ENCODE measurements at regions not wholly inside any gene's neighbourhood (a gene's known extent, or its start where the extent isn't known, plus 50 kb on each side); places are given as distances from the start of the nearest gene placed in this dataset.

DNA sequence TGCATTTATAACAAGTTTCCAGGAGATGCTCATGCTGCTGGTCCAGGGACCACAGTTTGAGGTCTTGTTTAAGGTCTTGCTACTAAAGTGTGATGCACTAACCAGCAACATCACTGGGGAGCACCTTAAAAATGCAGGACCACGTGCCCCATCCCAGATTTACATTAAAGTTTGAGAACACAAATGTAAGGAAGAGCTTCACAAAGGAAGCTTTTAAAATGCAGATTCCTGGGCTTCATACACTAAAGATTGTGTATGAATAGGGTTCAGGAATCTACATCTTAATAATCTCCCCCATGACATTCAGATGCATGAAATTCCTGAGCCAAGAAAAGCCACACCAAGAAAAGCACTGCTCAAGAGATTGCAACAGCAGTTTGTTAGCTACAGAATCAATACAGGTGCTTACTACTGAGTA is 235.3 kb upstream of the TANK start:
- DNase-seq, result no peak

DNA sequence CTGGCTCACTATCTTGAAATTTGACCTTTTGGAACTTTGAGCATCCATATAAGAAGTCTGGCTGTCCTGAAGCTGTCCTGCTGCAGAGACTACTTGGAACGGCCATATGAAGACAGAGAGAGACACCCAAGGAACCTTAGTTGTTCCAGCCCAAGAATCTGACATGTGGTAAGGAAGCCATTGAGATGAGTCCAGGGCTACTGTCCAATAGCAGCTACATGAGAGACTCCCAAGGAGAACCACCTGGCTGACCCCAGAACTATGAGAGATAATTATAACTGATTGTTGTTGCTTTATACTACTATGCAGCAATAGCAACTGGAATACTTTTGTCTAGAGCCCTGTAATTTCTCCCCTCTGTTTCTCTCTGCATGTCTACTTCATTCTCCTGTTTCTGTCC is 234.3 kb upstream of the TANK start:
- DNase-seq, result no peak

DNA sequence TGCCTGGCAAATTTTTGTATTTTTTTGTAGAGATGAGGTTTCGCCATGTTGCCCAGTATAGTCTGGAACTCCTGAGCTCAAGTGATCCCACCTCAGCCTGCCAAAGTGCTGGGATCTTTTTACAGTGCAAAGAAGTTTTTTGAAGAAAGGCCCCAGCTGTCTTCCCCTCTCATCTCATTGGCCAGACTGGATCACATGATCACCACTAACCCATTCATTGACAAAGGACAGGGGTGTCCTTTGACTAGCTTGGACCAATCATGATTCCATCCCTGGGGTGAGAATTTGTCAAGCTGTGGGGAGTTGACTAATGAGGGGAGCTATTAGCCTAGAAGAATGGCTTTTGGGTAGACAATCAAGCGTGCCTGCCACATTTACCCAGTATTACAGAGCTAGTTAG is 232.9 kb upstream of the TANK start:
- no peak for DNase-seq

DNA sequence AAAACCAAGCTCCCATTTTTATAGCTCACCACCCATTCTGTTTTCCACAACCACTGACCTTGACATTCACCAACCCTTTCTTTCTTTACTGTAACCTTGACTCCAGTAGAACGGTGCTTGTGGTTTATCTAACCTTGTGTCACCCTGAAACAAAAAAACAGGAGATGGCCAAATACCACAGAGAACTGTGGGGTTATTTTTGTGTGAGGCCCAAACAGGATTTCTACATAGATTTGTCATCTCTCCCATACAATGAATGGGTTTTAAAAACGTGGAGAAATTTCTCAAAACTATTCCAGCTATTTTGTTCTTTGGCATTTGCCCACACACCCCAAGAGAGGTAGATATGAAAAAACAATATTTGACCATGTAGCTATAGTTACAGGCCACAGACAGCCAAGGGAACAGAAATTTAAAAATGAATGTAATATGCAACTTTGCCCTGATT is 231.3 kb upstream of the TANK start:
- no peak for DNase-seq

DNA sequence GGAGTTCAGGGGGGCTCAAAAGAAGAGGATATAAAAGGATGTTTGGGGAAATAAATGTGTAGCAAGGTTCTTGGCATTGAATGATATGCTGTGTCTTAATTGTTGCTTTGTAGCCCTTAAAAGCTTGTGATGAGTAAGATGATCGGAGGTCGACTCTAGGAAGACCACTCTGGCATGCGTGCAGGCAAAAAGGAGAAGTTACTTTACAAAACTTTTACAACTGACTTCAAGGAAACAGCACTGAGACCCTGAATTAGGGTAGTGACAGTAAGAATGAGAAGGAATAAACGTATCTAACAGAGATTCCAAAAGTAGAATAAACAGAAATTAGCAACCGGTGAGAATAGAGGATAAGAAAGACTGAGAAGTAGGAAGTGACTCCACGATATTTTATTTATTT is 228.7 kb upstream of the TANK start:
- no peak for DNase-seq

- no peak for DNase-seq
Observed at GRCh38 chr2:160932960-160933359, 227.3 kb upstream of the TANK start.

DNA sequence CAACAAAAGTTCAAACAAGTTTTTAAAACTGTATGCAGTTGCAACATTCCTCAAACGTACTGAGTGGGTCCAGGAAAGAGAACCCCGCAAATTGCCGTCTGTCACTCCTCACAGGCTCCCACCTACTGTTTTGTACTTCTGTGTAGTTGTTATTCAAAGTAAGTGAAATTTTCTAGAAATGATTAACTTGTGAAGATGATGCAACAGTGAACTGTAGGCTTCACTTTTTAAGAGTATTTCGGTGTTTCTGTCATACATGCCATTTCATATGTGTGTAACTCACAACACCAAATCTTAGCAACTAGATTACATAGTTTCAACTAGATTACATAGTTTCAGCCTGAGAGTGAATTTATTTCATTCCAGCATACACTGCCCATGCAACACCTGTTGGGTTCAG is 226.0 kb upstream of the TANK start:
- DNase-seq, result no peak

DNA sequence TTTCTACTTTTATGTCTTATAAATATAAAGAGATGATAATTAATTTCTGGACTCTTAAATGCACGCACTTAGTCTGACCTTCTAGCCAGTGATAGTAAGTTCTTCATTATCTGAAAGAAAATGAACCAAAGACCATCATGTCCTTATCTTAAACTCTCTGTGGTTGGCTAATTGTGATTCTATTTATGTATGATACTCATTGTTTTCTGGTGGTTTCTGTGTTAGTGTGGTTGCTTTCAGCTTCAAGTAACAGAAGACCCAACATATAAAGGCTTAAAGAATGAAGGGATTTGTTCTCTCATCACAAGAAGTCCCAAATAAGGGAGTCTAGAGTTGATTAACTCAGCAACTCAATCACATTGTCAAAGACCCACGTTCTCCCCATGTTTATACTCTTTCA is 225.2 kb upstream of the TANK start:
- DNase-seq, result no peak

DNA sequence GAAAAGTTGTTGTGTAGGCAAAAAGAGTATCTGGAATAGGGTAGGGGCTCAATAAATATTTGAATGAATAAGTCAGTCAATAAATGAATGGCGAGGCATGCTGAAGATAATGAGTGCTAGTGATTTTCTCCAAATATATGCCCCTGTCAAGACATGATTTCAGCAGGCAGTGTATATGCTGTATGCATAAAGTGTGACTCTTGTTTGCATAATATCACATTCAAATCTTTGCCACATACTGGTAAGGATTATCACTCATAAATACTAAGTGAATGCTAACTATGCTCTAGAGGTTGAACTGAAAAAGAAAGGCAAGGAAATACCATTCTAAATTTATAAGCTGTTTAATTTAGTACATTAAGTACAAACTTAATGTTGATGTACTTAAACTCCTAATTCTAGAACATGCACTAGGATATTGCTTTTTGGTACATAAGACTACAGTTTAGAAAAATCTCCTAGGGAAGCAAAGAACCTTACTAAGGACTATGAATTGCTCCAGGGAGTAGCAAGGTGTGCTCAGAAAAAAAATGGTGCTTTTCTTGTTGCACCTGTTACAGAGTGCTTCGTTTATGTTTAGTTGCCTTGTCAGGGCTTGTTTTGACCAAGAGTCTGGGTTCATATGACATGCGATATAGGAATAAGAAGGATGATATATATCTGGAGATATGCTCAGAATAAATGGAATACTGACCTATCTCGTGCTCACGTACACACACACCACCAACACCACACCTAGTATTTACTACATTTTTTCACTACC is 224.0 kb upstream of the TANK start:
- no peak for DNase-seq

GRCh38 chr2:160940271-160940670 is 220.0 kb upstream of the TANK start:
- DNase-seq, result no peak

DNA sequence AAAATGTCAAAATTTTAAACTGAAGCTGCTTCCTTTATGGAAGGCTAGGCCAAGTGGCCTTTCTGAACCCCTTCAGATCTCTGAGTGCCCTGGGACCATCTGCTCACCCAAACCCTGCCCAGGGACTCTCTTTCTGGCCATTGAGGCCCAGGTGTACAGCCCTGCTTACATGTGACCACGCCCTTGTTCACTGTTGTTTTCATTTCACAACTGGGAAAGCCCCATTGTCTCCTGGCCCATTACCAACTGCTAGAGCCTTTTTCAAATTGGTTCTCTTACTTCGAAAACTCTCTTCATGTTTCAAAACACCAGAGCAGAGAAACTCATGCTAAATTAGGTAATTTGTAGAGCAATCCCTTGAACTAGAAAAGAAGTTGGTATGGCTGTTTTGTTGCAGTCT is 219.5 kb upstream of the TANK start:
- no peak for DNase-seq

DNA sequence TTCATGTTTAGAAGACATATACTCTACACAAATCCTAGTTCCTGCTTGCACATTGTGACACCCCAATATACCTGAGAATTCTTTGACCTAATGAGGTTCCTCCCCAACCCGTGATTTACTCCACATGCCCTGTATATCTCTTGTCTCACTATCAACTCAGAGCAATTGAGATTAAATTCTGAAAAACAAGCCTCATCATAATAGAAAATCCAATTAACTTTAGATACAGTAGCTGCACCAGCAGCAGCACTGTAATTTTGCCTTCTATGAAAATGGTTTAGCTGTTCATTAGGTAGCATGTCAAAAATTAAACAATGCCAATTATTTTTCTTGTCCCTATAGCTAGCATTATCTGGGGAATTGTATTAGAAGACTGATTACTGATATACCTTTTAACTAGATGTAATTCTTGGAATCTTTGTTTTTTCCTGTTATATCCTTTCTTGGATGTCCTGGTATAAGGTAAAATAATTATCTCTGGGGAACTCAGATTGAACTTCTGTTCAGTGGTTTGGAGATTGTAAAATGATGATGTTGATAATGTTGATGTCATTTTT is 218.9 kb upstream of the TANK start:
- DNase-seq, result no peak

- no peak for DNase-seq
Observed at GRCh38 chr2:160942476-160943142, 217.6 kb upstream of the TANK start.

DNA sequence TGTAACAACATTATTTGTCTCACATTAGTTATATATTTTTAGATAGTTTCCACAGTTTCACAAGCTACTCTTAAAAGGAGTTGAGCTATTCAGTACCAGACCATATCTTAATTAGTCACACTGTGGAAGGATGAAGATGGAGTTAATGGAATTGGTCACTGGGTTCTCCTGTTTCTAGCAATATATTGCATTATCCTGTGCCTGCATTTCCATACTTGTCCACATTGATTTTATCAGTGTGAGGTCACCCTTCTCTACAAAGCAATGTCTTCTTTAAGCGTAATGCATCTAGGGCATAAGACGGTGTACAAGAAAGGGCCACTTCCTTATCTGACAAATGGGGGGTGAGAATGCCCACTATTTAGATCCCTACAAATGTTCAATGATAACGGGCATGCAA is 216.8 kb upstream of the TANK start:
- DNase-seq, result no peak

DNA sequence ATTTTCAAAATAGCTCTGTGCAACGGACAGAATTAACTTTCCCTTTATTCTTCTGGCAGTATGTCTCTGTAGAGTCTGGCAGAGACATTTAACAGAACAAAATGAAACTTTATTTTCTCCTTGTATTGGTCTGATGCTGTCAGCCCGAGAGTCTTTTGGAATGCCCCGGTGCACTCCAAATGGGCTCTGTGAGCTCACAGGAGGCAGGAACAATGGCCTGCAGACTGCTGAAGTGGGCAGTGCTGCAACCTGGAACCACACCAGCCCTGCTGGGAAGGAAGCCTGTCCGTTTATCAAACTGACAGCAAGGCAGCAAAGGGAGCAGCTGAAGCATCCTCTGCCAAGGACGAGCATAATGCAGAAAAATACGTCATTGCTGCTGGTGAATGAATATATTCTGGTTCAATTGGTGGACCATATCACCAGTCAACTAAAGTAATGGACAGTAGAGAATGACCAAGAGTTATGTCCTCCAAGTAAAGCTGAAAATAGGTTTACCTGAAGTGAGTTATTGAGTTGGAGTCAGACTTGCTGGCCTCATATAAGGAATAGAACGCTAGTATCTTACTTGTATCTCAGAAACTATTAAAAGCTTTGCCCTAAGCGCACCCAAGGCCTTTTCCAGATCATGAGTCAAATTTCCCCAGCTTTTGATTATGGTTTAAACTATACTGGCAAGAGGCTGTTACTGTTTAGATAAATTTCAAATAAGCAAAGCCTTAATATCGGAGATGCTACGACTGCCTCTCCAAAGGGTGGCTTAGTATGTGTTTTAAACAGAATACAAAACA is 207.6 kb upstream of the TANK start:
- no peak for DNase-seq

- DNase-seq, result no peak
Observed at GRCh38 chr2:160955578-160955977, 204.7 kb upstream of the TANK start.

DNA sequence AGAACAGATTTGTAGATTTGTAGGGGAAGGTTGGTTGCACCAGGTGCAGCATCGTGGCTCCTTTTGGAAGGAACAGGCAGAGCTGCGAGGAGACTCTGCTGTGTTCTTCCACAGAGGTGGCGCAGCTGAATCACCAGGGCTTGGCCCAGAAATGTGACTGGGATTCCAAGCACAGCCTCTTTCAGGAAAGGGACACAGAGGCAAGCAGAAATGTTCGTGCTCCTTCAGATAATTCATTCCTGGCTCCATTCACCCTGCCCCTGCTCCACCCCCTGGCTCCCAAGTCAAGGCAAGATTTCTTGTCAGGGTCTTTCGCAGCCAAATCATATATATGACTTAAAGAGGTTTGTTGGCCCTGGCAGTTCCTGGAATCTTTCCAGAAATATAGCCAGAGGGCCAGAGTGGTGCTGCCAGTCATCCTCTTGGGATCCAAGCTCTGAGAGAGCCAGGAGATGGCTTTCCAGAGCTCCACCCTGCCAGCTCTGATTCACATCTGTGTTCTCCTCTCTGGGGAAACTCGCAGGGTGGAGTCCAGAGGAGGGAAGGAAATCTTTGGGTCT is 203.9 kb upstream of the TANK start:
- no peak for DNase-seq

GRCh38 chr2:160963957-160964356 is 196.3 kb upstream of the TANK start:
- DNase-seq, result no peak

DNA sequence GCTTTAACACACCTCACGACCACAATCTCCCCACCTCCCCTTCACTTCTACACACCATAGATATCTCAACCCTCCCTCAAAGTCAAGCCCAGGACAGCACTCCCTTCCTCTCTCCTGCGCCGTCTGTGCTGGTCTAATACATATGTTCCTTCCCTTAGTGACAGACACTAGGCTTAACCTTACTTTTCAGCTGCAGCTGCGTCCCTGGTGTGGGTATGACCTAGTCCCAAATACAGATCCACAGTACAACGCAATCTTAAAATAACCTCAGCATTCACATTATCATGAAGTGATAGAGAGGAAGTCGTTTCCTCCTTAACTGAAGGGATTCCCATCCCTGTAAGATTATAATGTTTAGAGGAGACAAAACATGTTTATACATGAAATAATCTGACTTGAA is 192.7 kb upstream of the TANK start:
- DNase-seq, result no peak

- DNase-seq, result no peak
Observed at GRCh38 chr2:160968183-160968582, 192.0 kb upstream of the TANK start.

GRCh38 chr2:160970052-160970965 is 189.9 kb upstream of the TANK start:
- DNase-seq, result peak in 1 of 2 experiments; percentile 66

DNA sequence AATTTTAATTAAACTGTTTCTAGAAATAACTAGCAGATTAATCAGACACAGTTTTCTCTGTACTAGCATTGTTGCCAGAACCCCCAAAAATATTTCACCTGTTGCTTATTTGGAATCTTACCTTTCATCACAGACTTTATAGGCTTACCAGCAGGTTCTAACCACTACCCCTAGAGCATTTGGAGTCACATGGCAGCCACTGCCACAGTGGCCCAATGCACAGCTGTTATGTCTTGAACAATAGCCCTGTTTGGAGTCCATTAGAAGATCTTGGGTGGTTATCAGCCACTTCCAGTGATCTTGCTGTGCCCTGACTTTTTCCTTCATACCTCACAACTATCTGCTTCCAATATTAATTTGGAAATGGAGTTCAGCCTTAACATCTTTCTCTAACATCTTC is 186.2 kb upstream of the TANK start:
- DNase-seq, result no peak

All from NCI-H526 (cell line).